ENCODE measurements at regions not wholly inside any gene's neighbourhood (a gene's known extent, or its start where the extent isn't known, plus 50 kb on each side); places are given as distances from the start of the nearest gene placed in this dataset.

DNA sequence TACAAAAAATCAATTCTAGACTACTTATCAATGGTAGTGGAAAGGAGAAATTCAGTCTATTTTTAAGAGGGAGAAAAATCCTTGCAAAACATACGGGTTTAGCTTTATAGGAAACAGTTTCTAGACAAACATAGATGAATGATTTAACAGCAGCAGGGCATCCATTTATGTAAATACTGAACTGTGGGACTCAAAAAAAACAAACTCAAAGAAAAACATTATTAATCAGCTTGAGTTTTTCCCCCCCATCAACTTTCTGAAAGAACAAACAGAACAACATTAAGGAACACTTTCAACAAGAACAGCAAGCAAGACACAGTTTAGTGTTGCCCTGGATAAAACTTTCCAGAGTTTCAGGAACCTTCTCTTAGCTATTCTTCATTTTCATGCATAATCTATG lies 147.3 kb upstream of the KCNK2 start:
- DNase-seq = no peak

DNA sequence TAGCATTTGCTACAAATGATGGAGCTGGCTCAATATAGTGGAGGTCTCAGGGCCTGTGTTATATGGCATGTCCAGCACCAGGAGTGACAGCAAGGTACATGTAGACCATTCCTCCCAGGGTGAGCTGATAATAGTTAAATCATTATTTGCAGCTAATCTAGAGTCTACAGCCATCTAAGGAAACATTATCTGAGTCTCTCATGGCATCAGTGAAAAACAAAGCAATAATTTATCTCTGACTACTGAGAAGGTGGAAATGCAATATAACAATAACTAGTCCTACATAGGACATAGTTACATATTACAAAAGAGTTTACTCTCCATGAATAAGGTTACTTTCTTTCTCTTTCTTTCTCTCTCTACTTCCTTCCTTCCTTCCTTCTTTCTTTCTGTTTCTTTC lies 143.4 kb upstream of the KCNK2 start:
- no peak for DNase-seq

DNA sequence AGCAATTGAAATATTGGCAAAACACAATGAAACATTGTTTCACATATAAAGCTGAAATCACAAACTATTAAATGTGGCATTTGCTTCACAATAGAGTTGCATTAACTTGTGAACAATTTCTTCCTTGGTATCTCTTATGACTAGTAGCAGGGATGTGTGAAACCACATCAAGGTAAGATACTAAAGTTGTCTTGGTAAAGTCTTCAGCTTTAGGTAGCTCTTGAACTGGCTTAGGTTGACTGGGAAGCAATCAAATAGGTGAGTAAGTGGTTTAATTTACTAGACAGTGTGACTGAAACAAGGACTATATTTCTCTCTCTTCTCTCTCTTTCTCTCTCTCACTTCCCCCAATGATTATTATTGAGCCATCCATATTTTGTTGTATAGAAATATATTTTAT lies 141.5 kb upstream of the KCNK2 start:
- DNase-seq = no peak

DNA sequence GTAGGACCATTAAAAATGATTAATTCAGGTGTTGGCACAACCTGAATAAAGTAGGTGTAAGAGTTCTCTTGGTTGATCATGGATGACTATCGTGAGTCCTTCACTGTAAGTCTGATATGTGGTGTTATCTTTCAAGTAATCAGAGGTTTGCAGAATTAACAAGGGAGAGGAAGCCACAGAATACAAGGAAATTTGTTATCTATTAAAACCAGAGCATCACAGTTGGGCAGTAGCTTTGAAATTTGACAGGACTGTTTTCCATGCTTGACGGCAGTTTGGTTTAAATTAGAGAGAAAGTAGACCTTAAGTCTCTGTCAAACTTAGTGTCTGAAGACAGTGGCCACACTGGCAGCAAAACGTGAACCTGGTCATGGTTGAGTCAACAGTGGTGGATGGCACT lies 139.5 kb upstream of the KCNK2 start:
- no peak for DNase-seq

DNA sequence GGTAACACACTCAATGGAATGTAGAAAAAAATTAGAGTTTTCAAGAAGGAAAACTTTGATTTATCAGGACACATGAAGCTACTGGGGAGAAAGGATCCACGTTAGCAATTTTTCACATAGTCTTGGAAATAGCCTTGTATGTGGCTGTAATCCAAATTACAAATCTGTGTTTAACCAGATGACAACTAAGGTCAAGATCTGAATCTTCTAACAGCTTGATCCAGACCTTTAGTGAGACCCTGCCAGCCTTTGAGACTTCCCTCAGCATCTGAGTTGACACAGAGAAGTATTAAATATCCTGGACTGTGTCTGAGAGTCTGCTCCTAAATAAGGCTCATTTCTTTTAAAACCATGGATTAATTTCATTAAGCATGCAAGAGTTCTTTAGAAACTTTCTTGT lies 135.9 kb upstream of the KCNK2 start:
- no peak for DNase-seq

DNA sequence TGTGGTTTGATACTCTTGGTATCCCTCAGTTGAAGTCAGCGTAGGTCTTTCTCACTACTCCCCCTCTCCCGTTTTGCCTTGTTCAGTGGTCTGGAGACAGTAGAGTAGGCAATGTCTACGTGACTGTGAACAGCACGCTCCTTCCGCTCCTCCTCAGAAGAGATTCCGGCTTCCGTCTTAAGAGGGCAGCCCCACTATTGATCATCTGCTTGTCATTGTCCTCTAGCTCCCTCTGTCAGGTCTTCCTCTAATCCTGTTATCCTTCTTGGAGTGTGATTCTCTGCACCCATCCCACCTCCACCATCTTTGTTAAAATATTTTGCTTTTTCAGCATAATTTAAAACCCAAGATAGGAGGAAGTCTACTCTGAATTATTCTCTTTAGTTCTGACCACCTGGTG lies 129.9 kb upstream of the KCNK2 start:
- DNase-seq = no peak

DNA sequence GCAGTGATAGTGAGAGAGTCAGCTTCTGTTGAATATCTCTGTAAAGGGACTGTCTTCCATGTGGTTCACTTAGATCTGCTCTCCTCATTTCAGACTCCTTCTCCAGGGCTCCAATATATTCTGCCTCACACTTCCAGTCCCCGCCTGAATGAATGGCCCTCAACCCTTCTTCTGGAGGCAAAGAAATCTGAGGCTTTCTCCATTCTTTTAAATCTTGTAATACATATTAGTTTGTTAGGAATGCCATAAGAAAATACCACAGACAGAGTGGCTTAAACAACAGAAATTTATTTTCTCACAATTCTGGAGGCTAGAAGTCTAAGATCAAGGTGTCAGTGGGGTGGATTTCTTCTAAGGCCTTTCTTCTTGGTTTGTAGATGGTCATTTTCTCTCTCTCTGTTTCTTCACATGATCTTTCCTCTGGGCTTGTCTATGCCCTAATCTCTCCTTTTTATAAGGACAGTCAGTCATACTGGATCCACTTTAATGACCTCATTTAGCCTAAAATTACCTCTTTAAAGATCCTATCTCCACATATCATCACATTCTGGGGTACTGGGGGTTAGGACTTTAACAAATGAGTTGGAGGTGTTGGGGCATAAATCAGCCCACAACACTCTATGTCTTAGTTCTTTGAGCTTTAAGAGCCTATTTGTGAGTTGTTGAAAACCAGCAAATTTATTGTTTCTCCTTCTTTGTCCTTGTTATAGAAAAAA lies 128.5 kb upstream of the KCNK2 start:
- DNase-seq = no peak

DNA sequence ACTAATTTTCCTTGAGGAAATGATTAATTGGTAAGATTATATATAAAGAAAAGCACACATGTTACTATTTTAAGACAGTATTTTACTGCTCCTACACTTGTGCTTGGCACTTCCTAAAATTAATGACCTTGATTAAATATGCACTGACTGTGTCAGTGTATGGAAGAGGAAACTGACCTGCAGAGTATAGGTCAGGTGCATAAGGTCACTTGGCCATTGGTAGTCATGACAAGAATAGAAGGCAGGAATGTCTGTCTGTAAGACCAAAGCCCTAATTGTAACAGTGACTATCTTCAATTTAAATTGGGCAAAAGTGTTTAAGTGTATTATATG lies 128.0 kb upstream of the KCNK2 start:
- no peak for DNase-seq

DNA sequence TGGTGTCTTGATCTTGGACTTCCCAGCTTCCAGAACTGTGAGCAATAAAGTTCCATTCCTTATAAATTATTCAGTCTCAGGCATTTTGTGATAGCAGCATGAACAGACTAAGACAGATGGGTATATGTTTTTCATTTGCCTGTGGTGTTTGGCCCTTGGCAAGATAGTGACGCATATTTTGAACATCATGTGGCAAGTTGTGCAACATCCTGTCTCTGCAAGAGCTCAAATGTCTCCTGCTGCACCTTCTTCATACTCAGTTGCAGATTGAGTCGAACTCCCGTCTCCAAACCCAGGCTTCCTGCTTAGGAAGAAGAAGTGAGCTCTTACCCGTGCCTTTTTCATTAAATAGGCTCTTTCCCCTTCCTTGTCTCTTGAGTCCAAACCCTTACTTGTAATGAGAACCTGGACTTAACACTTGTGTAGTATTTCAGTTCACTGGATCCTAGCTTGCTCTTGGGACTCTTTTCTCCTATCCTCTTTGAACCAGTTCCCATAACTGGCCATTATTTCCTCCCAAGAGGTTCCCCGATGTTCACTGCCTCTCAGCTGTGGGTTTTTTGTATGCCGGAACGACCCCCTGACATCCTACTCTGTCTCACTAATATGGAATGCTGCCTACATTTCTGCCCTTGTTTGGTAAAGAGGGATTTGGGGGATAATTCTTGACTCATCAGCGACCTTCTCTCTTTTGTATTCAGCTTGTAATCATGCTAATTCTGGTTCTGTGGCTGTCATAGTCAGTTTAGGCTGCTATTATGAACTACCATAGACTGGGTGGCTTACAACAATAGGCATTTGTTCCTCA lies 125.0 kb upstream of the KCNK2 start:
- no peak for DNase-seq

DNA sequence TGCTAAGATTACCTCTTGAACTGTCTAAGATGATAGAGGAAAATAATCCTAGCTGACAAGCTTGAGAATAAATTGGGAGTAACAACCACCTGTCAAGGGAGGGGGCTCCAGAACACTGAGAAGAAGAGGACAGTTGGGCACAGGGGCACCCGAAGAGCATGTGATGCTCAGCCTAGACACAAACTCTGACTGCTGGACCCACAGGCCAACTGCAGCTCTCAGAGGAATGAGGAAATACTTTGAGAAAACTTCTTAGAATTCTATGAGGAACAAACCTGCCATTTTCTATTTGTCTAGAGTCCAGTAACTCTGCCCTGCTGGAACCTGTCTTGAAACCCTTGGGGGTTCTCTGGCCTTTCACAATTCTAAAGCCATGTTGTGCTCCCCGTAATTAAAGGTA lies 124.1 kb upstream of the KCNK2 start:
- DNase-seq = no peak

DNA sequence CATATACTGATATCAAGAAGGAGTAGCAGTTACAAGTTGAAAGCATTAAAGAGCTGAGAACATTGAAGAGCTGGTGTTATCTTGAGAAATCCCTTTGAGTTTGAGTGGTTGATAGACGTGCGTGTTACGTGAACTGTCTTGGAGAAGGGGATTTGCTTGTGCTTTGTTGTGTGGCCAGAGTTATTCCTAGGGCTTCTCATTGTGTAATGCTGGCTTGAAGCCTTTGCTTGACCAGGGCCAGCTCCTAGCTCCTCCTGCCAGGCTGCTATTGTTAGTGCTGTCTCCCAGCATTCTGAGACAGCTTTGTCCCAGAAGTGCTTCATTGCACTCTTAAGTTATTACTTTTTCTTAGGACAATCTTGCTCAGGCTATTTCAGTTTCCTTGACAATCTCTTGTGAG lies 116.2 kb upstream of the KCNK2 start:
- no peak for DNase-seq

DNA sequence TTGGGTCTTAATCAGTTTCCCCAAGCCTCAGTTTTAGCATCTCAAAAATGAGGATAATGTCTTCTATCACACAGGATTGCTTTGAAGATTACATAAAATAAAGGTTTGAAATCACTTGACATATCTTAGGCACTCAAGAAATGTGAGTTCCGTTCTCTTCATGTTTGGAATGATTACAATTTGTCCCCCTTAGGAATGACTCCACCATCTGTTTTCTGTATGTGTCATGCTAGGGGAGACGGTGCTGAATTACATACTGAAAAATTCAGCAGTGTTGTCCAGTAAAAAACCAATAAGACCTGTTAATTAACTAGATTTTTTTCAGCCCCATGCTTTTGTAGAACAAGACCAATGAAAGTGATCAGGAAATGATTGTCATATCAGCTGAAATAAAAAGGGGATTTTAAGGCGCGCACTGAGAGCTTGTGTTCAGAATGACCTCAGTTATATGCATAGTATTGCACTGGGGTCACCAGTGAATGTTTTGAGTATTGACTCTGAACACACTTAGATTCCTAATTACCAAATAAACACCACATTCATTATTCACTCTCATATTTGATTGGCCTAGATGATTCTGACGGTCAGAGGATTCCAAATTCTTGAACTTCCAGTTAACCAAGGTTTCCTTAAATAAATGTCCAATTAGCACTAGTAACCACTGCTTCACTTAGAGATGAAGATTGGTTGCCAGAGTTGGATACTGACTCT lies 114.5 kb upstream of the KCNK2 start:
- DNase-seq = no peak

DNA sequence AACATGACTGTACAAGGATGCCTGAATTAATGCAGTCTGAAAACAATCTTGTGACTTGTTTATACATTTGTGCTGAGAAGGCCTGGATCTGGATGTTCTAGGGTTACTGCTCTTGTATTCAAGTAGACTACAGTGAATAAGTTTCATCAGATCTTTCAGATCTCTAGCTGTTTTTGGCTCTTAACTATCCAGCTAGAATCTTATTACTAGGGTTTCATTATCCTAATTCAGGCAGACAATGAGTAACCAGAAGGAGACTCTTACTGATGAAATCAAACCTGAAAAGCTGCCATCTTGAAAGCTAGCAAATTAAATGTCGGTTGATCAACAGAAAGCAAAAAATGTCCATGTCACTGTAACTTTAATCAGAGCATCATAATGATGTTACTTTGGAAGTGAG lies 112.5 kb upstream of the KCNK2 start:
- DNase-seq = no peak

DNA sequence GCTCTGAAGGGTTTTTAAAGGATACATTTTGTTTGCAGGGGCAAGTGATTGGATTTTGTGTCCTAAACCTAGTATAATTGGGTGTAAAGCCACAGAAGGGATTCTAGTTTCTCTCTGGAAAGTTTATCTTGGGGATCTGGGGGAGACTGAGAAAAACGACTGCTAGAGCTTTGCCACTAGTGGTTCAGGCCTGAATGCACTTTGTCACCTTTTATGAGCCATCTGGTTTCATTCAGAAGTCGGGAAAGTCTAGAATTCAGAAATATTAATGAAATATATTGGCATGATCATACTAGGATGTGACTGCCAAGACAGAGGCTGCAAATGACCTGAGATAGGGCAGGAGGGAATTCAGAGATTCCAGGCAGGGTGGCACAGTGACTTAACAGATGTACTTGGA lies 111.5 kb upstream of the KCNK2 start:
- no peak for DNase-seq

DNA sequence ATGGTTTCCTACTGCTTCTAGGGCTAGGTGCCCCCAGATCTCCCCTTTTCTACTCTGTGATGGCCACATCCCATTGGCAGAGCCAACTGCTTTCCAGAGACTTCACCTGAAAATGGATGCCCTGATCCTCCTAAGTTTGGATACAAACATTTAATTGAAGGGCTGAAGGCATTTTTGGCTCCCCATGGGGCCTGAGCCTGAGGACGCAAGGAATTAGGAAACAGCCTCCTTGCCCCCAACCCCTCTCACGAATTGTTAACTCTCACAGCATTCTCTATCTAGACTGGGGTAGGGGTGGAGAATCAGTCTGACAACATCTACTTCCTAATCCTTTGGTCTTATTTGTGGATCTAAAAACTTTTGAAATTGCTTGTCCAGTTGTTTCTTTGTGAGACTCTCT lies 108.5 kb upstream of the KCNK2 start:
- DNase-seq = no peak

DNA sequence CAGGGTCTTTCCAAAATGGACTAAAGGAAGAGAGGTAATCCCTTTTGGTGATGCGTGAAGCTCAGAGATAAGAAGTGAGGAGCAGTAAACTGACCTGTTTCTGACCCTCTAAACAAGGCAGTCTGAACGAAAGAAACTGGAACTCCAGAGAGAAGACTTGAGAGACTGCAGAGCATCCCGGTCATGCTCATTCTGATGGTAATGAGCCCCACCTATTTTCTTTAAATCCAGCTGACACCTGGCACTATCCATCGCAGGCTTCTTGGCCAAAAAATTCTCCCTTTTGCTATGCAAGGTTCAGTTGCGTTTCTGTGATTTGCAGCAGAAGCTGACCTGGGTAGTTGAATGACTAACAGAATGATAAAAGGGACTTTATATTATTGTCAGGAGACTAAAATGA lies 105.9 kb upstream of the KCNK2 start:
- DNase-seq = no peak

DNA sequence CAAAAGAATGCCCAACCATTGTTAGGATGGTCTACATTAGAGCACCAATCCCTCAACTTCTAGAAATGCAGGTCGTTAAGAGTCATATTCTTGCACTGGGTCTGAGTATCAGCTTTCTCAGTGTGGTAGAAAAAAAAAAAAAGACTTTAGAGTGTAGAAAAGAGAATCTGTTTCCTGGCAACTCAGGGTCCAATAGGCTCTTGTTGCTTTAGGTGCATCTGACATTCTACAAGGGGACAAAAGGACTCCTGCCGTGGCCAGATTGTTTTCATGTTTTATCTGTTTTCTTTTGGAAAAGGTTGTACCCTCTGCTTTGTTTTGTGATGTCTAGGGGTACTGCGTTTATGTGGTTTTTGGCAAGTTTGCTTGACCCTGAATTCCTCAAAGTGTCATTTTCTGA lies 105.4 kb upstream of the KCNK2 start:
- no peak for DNase-seq

DNA sequence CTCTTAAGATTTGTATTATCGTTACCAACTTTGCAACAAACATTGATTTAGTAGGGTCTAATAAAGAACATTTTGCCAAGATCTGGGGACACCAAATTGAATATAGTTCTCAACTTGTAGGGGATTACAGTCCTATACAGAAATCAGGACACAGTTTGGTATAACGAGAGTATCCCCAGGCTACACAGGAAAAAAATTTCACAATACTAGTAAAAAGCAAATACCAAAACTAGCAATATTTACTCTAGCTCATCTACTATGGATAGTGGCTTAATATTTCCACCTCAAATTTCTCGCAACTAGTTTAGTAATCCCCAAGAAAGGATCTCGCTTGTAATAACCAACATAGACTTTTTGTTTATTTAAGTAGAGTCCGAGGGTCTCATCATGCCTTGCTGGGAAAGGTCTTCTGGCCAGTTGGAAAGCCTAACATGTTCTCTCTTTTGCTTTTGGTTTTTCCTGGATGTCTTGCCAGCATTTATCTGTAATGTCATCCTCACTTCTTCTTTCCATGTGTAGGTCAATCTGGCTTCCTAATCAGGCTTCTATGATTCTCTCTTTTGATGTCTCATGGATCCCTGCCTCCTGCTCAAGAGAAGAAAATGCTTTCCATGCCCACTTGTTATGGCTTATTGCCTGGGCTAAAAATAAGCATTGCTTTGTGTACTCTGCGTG lies 104.7 kb upstream of the KCNK2 start:
- DNase-seq = no peak

DNA sequence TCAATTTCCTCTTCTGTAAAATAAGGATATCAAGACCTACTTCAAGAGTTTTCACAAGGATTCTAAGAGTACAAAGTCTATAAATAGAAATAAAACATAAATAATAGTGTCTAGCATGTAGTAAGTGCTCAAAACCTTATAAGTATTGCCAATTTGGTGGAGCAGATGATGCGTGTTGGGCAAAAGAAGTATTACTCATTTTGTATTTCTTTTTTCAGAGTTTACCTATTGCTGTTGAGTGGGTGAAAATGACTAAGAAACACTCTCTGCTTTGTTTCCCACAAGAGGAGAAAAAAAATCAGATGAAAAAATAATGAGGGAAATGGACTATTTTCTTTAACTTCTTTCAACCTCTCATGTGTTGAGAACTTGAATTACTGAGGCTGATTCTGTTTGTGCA lies 103.3 kb upstream of the KCNK2 start:
- no peak for DNase-seq

DNA sequence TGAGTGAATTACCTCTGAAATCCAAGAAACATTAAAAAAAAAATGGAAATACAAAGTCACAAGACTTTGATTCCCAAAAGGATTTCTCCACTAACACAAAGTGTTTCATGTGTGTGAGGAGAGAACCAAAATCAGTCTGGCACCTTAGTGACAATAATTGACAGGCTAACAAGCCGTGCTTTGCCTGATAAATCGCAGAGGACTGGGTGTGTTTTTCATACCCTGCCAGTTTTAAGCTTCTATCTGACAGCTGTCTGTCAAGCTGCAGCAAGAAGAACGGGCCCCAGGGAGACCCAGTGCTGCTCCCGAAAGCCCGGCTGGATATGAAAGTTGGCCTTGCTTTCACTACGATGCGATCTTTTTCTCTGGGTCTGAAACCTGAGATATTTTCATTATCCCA lies 101.6 kb upstream of the KCNK2 start:
- DNase-seq = no peak

DNA sequence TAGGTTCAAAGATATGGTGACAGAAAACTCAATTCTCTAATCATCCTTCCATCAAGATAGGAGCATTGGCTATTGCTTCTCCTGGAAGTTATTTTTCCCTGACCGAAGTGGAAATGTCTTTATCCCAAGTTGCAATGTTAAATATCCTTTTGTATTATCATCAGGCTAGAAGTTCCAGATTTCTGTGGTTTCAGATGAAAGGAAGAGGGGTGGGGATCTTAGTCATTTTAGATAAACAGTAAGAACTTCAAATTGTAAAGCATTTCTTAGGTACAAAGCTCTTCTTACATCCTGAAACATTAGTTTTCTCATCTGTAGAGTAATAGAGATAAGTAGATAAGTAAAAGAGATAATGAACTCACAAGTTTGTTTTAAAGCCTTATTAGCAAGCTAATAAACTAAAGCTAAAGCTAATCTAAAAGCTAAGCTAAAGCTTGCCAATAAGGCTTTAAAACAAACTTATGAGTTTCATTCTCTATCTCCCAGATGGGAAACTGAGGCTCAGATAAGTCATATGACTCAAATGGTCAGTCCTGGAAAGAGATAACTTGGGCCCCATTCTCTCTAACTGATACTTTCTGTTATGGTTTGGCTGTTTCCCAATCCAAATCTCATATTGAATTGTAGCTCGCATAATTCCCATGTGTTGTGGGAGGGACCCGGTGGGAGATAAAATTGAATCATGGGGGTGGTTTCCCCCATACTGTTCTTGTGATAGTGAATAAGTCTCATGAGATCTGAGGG lies 99.2 kb upstream of the KCNK2 start:
- DNase-seq = no peak

DNA sequence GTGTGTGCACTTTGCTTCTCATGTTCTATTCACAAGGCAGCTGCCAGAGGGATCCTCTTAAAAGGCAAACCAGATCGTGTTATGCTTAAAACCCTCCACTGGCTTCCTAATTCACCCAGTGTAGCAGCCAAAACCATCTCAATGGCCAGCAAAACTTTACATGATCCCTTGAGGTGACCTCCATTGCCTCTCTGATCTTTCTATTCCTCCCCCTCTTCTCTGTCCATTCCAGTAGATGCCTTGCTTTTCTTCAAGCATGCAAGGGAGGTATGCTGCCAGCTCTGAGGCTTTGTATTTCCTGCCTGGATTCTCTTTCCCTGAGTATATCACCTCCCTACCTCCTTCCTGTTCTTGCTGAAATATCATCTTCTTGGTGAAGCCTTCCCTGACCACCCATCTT lies 93.2 kb upstream of the KCNK2 start:
- no peak for DNase-seq

DNA sequence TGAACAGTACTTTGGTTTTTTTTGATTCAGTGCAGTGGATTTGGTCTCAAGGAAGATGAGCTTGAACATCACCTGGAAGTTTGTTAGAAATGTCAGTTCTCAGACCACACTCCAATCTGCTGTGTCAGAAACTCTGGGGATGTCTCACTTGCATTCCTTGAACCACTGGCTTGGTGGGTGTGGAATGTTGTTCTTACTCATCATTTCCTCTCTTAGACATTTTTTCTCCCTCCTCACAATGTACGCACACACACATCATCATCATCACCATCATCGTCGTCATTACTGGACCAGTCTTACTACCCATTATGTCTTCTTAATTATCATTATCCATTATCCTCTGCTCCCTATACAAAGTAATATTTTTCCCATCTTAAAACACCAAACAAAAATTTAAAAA lies 91.9 kb upstream of the KCNK2 start:
- no peak for DNase-seq
